ENCODE measurements at regions not wholly inside any gene's neighbourhood (a gene's known extent, or its start where the extent isn't known, plus 50 kb on each side); places are given as distances from the start of the nearest gene placed in this dataset.

- TF ChIP-seq CTCF (IDR thresholded peaks at IDR 0.05; ENCODE audit: poor library complexity, severe bottlenecking): no peak
- no peak for TF ChIP-seq EZH2 (IDR thresholded peaks at IDR 0.05; ENCODE audit: borderline replicate concordance, insufficient read depth, low read length, poor library complexity, severe bottlenecking)
- TF ChIP-seq, protein P1, sequence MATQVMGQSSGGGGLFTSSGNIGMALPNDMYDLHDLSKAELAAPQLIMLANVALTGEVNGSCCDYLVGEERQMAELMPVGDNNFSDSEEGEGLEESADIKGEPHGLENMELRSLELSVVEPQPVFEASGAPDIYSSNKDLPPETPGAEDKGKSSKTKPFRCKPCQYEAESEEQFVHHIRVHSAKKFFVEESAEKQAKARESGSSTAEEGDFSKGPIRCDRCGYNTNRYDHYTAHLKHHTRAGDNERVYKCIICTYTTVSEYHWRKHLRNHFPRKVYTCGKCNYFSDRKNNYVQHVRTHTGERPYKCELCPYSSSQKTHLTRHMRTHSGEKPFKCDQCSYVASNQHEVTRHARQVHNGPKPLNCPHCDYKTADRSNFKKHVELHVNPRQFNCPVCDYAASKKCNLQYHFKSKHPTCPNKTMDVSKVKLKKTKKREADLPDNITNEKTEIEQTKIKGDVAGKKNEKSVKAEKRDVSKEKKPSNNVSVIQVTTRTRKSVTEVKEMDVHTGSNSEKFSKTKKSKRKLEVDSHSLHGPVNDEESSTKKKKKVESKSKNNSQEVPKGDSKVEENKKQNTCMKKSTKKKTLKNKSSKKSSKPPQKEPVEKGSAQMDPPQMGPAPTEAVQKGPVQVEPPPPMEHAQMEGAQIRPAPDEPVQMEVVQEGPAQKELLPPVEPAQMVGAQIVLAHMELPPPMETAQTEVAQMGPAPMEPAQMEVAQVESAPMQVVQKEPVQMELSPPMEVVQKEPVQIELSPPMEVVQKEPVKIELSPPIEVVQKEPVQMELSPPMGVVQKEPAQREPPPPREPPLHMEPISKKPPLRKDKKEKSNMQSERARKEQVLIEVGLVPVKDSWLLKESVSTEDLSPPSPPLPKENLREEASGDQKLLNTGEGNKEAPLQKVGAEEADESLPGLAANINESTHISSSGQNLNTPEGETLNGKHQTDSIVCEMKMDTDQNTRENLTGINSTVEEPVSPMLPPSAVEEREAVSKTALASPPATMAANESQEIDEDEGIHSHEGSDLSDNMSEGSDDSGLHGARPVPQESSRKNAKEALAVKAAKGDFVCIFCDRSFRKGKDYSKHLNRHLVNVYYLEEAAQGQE (IDR thresholded peaks at IDR 0.05; ENCODE audit: borderline replicate concordance): no peak
- TF ChIP-seq SMC3 (conservative IDR thresholded peaks at IDR 0.05; ENCODE audit: poor library complexity): no peak
- TF ChIP-seq MXI1 (conservative IDR thresholded peaks at IDR 0.05; ENCODE audit: poor library complexity, severe bottlenecking): no peak
- no peak for TF ChIP-seq EP300 (conservative IDR thresholded peaks at IDR 0.05; ENCODE audit: poor library complexity, severe bottlenecking)
These were observed 511.8 kb upstream of the API5 start for GRCh38 chr11:42800041-42800440.
